GM12875 (cell line): ENCODE measurements at regions not wholly inside any gene's neighbourhood (a gene's known extent, or its start where the extent isn't known, plus 50 kb on each side); places are given as distances from the start of the nearest gene placed in this dataset.

Experiments
- H3K4me3 ChIP-seq: one replicate; pipeline ENCODE4 v1.5.1; 2011; ENCODE audit warnings: low read depth, low read length, control low read depth
- CTCF ChIP-seq: IDR thresholded peaks from 2 replicates; pipeline ENCODE4 v1.5.1; 2011; ENCODE audit warnings: low read depth, mild to moderate bottlenecking, control low read depth, inconsistent platforms, low read length, moderate library complexity, borderline replicate concordance; ENCODE audit not compliant: insufficient read depth

- TF ChIP-seq CTCF, result no peak
- H3K4me3 ChIP-seq, result no peak overlapping the region
These were observed 110.9 kb upstream of the PKDCC start for GRCh38 chr2:41936771-41937463.

GRCh38 chr2:41937464-41937906 lies 110.3 kb upstream of the PKDCC start:
- no peak for TF ChIP-seq CTCF
- no peak overlapping the region for H3K4me3 ChIP-seq

GRCh38 chr2:41937921-41938708 lies 109.7 kb upstream of the PKDCC start:
- TF ChIP-seq CTCF, result no peak
- no peak overlapping the region for H3K4me3 ChIP-seq

GRCh38 chr2:41940060-41940744 lies 107.6 kb upstream of the PKDCC start:
- no peak overlapping the region for H3K4me3 ChIP-seq
- no peak for TF ChIP-seq CTCF

GRCh38 chr2:41940745-41941063 lies 107.1 kb upstream of the PKDCC start:
- TF ChIP-seq CTCF, result no peak
- H3K4me3 ChIP-seq, result no peak overlapping the region

- H3K4me3 ChIP-seq, result no peak overlapping the region
- TF ChIP-seq CTCF, result no peak
These were observed 106.0 kb upstream of the PKDCC start for GRCh38 chr2:41941831-41942230.

- TF ChIP-seq CTCF, result no peak
These were observed 105.5 kb upstream of the PKDCC start for GRCh38 chr2:41942278-41942677.

More at GRCh38 chr2:41942278-41942677, 105.5 kb upstream of the PKDCC start:
- H3K4me3 ChIP-seq, result no peak overlapping the region
